GM18861 (cell line): ENCODE measurements at regions not wholly inside any gene's neighbourhood (a gene's known extent, or its start where the extent isn't known, plus 50 kb on each side); places are given as distances from the start of the nearest gene placed in this dataset.
"Not testable (repeated sequence)": the region's sequence is repeated elsewhere in the genome, so short reads cannot be mapped to it uniquely, and the experiment has no call there.

Experiments
- ATAC-seq: cut with Tn5 transposase; IDR thresholded peaks from one replicate; pipeline ENCODE4 v1.9.1; 2021; ENCODE audit not compliant: unreplicated experiment

DNA sequence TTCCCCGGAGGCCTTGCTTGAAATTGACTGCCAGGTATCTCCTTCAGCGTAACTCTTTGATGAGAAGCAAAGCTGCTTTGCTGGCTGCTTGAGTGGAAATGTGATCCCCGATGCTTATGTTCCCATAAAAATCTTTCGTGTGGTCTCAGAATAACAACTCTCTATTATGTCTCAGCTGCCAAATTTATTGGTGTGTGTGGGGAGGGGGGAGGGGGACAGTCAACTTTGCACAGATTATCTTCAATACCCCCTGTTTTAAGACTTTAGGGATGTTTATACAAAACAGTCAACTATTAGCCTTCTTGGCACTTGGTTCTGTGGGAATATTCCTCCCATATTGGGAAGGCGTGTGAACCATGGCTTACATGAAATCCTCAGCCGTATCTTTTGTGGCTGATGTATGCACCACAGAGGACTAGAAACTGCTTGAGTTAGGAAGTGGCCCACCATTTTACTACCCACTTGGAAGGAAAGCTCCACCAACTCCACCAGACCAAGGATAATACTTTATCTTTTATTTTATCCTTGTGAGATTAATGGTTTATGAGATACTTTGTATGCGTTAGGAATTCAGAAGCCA, 101.5 kb upstream of the SLC24A3 start:
- no peak for ATAC-seq

DNA sequence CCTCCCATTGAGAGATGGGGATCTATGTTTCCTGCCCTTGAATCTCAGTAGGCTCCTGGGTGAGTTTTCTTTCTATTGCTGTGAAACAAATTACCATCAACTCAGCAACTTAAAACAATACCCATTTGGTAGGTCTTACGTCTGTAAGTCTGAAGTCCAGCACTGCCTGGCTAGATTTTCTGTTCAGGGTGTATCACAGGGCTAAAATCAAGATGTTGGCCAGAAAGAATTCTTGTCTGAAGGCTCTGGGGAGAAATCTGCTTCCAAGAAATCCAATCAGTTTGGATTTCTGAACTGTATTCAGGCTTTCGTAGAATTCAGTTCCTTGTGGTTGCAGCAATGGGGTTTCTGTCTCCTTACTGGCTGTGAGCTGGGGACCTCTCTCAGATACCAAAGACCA, 99.6 kb upstream of the SLC24A3 start:
- ATAC-seq, result no peak

DNA sequence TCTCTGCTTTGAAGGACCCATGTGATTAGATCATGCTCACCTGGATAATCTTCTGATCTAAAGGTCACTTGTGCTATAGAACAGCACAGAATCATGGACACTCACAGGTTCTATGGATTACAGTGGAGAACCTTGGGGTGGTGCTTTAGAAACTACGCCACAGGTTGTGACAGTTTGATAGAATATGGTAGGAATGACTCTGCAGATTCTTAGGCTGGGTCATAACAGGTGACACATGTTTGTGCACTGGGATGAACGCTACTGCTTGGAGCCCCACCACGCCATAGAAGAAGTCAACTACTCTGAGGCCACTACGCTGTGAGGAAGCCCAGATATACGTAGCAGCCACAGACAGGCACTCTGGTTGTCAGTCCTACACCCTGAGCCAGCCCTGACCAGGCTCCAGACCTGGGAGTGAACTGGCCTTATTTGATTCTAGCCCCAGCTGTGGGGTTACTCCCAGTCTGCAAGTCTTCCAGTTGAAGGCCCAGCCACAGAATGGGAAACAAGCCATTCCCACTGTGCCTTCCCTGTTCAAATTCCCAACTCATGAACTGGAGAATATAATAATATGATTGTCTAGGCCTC, 99.0 kb upstream of the SLC24A3 start:
- no peak for ATAC-seq

DNA sequence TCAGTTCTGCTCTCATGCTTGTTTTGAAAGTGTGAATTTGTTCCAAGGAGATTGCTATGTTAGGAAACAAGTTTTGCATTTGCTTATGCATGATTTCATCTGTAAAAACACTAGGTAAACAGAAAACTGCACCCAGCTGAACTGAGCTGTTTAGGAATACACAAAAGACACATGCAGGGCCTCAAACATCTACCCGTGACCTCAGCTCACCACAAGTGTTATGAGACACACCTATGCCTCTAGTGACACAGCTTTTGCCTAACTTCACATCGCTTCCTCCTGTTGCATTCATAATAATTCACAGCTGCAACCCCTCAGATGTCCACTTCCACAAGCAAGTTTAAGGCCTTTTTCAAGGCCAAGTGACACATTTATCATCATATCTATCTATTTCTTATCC, 98.0 kb upstream of the SLC24A3 start:
- ATAC-seq, result no peak

DNA sequence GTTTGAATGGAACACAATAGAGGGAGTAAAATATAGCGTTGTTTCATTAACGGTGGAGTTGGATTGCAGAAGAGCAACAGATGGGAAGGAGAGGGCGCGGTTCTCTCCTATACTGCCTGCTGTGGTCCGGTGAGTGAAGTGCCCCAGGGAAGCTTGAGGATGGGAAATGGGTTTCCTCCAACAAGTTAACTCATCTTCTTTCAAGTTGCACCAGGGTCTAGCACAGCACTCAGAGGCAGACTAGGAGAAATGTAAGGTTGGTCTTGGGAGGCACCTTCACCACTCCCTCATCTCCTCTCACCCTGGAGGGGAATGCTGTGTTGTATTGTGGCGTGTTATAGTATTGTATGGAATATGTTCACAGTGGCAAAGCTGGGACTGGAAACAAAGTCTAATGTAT, 96.9 kb upstream of the SLC24A3 start:
- no peak for ATAC-seq

DNA sequence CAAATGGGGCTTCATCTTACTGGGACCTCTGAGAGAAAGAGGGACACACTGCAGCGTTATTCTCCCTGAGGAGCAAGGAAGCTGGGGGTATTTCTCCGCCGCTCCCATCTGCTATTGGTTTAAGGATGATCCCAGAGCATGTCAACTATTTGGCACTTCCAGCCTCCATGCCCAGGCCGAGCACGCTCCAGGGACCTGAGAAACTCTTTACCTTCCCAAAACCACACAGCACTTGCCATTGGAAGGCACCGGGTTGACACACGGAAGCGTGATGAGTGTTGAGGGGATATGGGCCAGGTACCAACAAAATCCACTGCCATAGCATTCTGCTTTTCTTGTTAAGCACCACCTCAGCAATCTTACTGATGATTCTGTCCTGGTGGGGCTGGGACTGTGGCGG, 92.4 kb upstream of the SLC24A3 start:
- ATAC-seq, result no peak

DNA sequence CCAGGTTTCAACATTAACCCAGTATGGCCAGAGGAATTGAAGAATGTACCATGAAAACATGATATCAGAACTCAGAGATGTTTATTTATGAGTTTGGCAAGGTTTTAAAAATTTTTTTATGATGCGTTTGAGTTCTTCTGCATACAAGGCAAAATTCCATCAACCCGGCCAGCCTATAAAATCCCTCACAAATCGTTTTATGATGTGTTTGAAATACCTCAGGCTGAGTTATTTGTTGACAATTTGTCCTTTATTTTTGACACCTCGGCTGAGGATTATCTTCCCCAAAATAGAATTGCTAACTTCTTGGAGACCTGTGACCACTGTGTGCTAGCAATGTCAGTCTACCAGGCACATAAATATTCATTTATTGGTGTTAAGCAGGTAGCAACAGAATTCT, 91.9 kb upstream of the SLC24A3 start:
- no peak for ATAC-seq

DNA sequence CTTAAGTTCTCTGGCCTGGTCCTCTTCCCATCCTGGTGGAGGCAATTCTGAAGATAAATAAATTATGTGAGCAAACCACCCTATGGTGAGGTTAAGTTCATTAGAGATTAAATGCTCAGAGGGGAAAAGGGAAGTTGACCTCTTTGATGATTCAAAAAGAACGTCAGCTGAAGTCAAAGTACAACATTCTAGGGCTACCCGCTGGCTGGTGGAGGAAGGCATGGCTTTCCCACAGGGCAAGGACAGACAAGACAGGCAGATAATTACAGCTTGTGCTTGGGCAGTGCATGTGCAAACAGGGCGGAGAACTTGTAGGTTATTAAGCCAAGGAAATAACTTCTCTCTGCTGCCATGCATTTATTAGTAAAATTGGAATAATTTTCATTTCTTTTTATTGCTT, 91.0 kb upstream of the SLC24A3 start:
- no peak for ATAC-seq

DNA sequence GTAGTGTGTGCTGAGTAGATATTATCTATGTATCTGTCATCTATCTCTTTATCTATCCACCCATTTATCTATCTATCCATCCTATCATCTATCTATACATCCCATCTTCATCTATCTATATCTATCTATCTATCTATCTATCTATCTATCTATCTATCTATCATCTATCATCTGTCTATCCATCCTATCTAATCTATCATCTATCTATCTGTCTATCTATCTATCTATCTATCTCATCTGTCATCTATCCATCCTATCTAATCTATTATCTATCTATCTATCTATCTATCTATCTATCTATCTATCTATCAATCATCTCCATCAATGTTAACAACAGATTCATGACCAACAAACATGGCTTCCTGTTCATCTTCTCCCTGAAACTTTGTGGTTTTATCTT, 90.5 kb upstream of the SLC24A3 start:
- no peak for ATAC-seq

DNA sequence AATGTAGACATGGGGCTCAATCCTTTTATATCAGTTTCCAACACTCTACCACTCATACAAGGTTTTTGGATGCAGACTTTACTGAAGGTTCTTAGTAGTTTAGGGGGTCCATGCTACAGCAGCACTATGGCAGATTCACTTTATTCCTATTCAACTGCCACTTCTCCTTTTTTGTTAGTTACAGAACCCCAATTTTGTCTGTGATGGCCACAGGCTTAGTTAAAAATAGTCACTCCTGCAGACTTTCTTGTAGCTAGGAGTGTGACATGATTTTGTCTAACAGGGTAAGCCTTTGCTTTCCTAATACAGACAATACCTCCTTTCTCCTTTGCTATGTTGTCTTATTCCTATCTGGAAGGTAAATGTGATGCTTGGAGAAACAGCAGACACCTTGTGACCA, 90.0 kb upstream of the SLC24A3 start:
- ATAC-seq, result no peak

DNA sequence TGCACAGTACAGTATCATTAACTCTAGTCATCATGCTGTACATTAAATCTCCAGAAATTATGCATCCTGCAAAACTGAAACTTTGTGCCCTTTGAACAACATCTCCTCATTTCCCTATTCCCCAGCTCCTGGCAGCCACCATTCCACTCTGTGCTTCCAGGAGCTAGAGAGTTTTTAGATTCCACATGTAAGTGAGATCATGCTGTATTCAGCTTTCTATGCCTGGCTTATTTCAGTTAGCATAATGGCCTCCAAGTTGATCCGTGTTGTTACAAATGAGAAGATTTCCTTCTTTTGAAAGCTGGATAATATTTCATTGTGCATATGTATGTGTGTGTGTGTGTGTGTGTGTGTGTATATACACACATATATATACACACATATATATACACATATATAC, 86.9 kb upstream of the SLC24A3 start:
- ATAC-seq, result no peak

DNA sequence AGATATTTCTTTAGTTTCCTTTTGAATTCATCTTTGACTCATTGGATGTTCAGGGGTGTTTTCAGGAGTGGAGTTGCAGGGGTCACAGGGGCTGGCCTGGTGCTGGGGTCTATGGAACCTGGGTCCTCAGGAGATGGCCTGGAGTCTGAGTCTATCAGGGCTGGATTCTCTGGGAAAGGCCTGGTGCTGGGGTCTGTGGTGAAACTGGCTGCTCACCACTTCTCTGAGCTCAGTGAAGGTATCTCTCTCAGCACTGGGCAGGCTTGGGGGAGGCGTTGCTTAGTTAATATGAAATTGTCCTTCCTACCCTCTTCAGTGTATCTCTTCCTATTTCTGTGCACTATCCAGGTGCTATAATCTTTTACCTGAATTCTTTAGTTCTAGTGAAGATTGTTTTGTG, 83.1 kb upstream of the SLC24A3 start:
- no peak for ATAC-seq

DNA sequence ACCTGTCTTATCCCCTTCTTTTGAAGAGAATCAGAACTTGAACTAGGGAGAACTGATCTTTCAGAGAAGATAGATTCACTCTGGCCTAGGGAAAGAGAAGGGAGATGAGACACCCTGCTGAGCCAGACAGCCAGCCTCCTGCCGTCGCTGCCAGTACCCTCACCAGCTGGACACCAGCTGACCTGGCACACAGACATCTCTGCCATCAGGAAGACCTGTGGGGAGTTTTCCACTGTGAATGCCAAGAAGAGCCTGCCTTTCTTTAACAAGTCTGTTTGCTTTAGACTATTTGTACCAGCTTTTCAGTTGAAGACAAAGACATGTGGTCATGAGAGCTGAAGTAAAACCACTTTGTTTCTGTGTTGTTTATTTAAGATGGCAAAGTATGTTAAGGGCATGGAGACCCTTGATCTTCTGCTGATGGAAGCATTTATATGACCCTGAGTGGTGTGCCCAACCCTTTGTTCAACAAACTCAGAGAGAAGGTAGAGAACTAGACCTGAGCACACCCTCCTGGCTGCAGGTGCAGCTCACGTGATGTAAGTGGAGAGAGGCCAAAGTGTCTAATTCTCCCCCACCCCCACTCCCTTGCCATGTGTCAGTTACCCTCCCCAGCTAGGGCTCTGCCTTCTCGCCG, 82.3 kb upstream of the SLC24A3 start:
- ATAC-seq, result no peak

DNA sequence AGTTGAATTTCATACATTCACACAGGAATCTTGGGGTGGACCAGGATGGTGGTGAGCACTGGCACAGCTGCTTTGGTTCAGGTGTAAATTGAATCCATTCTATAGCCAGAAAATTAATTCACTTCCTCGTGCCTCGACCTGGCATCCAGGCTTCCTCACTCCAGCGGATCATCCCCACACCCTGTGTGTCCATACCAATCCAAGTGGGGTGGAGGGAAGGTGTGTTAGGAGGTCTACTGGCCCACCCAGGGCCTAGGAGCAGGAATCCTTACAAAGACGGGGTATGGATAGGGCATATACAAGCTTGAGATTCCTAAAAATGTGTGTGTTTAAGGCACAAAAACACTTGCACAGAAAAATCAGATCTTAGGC, 81.8 kb upstream of the SLC24A3 start:
- ATAC-seq, result no peak

DNA sequence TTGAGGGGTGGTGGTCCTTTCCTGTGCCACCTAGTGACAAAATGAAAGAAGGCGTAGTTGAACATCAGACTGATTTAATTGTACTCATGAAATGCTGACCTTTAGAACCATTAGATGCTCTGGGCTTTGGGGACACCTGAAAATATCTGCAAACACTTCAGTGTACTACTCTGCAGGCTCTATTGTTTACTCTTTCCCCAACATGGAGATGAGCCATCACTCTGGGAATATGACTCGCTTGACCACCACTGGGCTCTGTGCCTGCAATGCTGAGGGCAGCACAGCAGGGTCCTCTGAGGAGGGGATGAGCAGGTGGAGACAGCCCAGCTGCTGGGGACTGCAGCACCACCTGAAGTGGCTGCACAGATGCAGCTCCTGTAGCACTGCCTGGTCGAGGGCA, 74.8 kb upstream of the SLC24A3 start:
- ATAC-seq, result no peak

DNA sequence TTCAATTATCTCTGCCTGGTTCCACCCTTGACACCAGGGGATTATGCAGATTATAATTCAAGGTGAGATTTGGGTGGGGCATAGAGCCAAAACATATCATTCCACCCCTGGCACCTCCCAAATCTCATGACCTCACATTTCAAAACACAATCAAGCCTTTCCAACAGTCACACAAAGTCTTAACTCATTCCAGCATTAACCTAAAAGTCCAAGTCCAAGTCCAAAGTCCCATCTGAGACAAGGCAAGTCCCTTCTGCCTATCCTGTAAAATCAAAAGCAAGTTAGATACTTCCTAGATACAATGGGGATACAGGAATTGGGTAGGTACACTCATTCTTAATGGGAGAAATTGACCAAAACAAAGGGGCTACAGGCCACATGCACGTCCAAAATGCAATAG, 73.7 kb upstream of the SLC24A3 start:
- no peak for ATAC-seq

DNA sequence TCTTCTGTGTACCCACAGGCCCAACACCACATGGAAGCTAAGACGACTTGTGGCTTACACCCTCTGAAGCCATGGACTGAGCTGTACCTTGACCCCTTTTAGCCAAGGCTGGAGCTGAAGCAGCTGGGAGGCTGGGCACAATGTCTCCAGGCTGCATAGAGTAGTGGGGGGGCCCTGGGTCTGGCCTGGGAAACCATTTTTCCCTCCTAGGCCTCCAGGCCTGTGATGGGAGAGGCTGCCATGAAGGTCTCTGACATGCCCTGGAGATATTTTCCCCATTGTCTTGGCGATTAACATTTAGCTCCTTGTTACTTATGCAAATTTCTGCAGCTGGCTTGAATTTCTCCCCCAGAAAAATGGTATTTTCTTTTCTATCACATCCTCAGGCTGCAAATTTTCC, 72.9 kb upstream of the SLC24A3 start:
- not testable (repeated sequence) for ATAC-seq

DNA sequence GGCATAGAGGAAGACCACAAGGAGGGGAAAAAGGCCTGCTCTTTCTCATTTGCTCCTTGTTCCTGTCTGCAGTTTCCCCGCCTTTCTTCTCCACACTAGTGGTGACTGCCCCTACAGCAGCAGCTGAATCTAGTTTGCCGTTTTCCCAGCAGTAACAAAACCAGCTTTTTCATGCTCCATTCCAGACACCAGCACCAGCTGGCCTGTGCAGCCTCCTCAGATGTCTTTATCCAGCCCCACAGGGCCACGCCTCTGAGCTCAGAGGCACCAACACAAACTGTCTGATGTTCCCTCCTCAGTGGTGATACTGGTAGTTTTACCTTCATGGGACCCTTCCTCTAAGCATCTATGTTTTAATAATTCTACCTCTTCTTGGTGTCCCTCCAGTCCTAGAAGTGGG, 70.4 kb upstream of the SLC24A3 start:
- ATAC-seq, result no peak

DNA sequence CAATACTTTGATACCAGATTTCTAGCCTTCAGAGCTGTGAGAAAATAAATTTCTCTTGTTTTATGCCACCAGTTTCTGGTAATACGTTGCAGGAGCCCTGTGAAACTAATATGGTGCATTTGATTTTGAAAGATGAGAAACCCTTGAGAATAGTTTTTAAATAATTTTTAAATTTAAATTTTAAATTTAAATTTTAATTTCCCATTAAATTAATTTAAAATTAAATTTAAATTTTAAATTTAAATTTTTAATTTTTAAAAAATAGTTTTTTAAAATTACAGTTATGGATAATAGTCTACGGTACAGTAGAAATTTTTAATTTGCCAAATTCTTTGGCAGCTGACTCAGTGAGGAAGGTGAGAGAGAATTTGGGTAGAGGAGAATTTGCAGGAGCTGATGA, 68.6 kb upstream of the SLC24A3 start:
- ATAC-seq, result no peak

DNA sequence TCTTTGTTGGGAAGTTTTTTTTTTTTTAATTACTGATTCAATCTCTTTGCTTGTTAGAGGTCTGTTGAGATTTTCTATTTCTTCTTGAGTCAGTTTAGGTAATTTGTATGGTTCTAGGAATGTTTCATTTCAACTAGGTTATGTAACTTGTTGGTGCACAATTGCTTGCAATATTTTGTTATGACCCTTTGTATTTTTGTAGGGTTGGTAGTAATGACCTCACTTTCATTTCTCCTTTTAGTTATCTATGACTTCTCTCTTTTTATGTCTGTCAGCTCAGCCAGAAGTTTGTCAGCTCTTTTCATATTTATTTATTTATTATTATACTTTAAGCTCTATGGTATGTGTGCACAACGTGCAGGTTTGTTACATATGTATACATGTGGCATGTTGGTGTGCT, 51.1 kb upstream of the SLC24A3 start:
- no peak for ATAC-seq
